ENCODE measurements at regions not wholly inside any gene's neighbourhood (a gene's known extent, or its start where the extent isn't known, plus 50 kb on each side); places are given as distances from the start of the nearest gene placed in this dataset.

DNA sequence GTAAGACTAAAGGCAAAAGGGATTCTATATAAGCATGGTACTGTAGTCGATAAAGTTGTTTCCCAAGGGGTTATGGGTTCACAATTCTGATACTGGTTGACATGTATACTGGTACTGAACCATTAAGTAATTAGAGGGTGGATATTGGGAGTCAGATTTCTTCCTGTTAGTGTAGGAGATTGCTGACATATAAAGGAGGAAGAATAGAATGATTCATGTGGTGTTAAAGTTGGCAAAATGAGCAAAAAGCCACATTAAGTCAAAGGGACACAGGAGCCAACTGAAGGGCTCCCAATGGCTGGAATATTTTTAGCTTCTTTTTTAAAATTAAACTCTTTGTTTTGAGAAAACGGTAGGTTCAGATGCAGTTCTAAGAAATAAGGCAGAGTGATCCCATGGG, 126.3 kb upstream of the PRNP start:
- Histone ChIP-seq H2BK20ac (ENCODE audit: low read length) (no peak overlapping the region), H3K36me3 (ENCODE audit: control insufficient read depth in 2 of 4, insufficient read depth in 4 of 4, low read length in 3 of 4) (no peaks in the 10 kb centered on the region), H3K27ac (ENCODE audit: low read depth, low read length) (no peak overlapping the region), H3K79me1 (ENCODE audit: low read depth, low read length) (no peaks in the 10 kb centered on the region), H4K5ac (ENCODE audit: insufficient read length, low read depth, low read length) (no peak overlapping the region), H4K20me1 (replicated peaks in 1 of 2; ENCODE audit: control insufficient read depth in 1 of 2, insufficient read depth in 2 of 2, low read length in 2 of 2) (no peaks in the 10 kb centered on the region), H2BK120ac (replicated peaks; ENCODE audit: low read depth, low read length) (no peak overlapping the region), H3K18ac (ENCODE audit: extremely low read depth, low read length) (no peak overlapping the region), H2BK12ac (ENCODE audit: low read depth, low read length) (no peak overlapping the region), H3K79me2 (ENCODE audit: control insufficient read depth in 1 of 2, insufficient read depth in 2 of 2, low read length in 2 of 2) (no peaks in the 10 kb centered on the region), H3K9ac (replicated peaks in 1 of 4; ENCODE audit: extremely low read depth in 1 of 4, low read depth in 3 of 4, low read length in 3 of 4) (no peak overlapping the region), H3K9me3 (ENCODE audit: insufficient read depth in 2 of 2, low read depth in 1 of 2, low read length in 1 of 2) (no peaks in the 10 kb centered on the region), H3K4ac (replicated peaks; ENCODE audit: insufficient read length, low read depth, low read length) (no peak overlapping the region), H4K8ac (ENCODE audit: extremely low read depth, insufficient read depth, low read length) (no peak overlapping the region), H3K23ac (ENCODE audit: insufficient read length) (no peak overlapping the region), H2AK5ac (ENCODE audit: low read depth, low read length) (no peak overlapping the region), H3K4me2 (ENCODE audit: insufficient read depth in 1 of 2, low read depth in 2 of 2, low read length in 2 of 2) (no peak overlapping the region), H2BK15ac (ENCODE audit: low read length) (no peak overlapping the region), H3K27me3 (replicated peaks in 1 of 4; ENCODE audit: control insufficient read depth in 3 of 4, extremely low read depth in 1 of 4, insufficient read depth in 3 of 4, low read length in 3 of 4) (no peaks in the 10 kb centered on the region), H3K14ac (ENCODE audit: insufficient read length) (no peak overlapping the region), H2BK5ac (ENCODE audit: low read depth, low read length) (no peak overlapping the region), H3K56ac (replicated peaks; ENCODE audit: insufficient read length, low read depth, low read length) (no peak overlapping the region), H3K23me2 (ENCODE audit: low read depth, low read length) (no peaks in the 10 kb centered on the region), H4K91ac (replicated peaks; ENCODE audit: insufficient read length, low read length) (no peak overlapping the region), H3K4me3 (ENCODE audit: extremely low read depth in 1 of 4, insufficient read depth in 2 of 4, low read depth in 3 of 4, low read length in 4 of 4) (no peak overlapping the region), H2AFZ (ENCODE audit: low read length) (no peak overlapping the region), H3K4me1 (replicated peaks in 1 of 4; ENCODE audit: control insufficient read depth in 3 of 4, insufficient read depth in 4 of 4, low read length in 3 of 4) (no peaks in the 10 kb centered on the region)
- WGBS, 2 experiments (ENCODE audit: extremely low coverage in 1 of 2, insufficient coverage in 1 of 2, insufficient read length in 1 of 2, insufficient replicate concordance in 2 of 2, low coverage in 1 of 2, low lambda C conversion rate in 2 of 2, missing lambda C conversion rate in 1 of 2): 75% methylated on average over 2 of the region's 2 CpGs; no CpG with 5 or more reads in 1 of the 2 experiments
- no peak for TF ChIP-seq TEAD4 (IDR thresholded peaks at IDR 0.05; ENCODE audit: low read depth, low read length)
- POLR2A ChIA-PET (ENCODE audit: partially characterized antibody): no interaction called here
- DNase-seq (ENCODE audit: low read depth in 1 of 2, low spot score in 2 of 2) (no peak), FAIRE-seq (no peak)
- CTCF ChIA-PET (ENCODE audit: partially characterized antibody): interaction anchor here (0.6 to 1.4 kb wide), 4 partner anchors 9 to 1230 kb away, joined by 3 to 13 read pairs (median 4); no protein-coding TSS in a partner anchor

All from H1 (cell line).